Mesothelial cell of epicardium (in vitro differentiated cells): ENCODE measurements at regions not wholly inside any gene's neighbourhood (a gene's known extent, or its start where the extent isn't known, plus 50 kb on each side); places are given as distances from the start of the nearest gene placed in this dataset.

Experiments used
- DNase-seq, 2 experiments: peaks; one replicate each; pipeline ENCODE4 v3.0.0; 2021; ENCODE audit warnings: low spot score in 2 of 2; ENCODE audit not compliant: unreplicated experiment in 2 of 2
- H3K27ac Mint-ChIP-seq: 2 replicates; pipeline ENCODE4 v1.8.0; 2021; ENCODE audit warnings: mixed read lengths
- H3K27me3 Mint-ChIP-seq: 2 replicates; pipeline ENCODE4 v1.8.0; 2021; ENCODE audit warnings: low read depth, mixed read lengths
- H3K36me3 Mint-ChIP-seq: 2 replicates; pipeline ENCODE4 v1.8.0; 2021; ENCODE audit warnings: mixed read lengths
- H3K4me1 Mint-ChIP-seq: 2 replicates; pipeline ENCODE4 v1.8.0; 2021; ENCODE audit warnings: mixed read lengths
- H3K4me3 Mint-ChIP-seq: 2 replicates; pipeline ENCODE4 v1.8.0; 2021; ENCODE audit warnings: mild to moderate bottlenecking, moderate library complexity, mixed read lengths
- H3K9me3 Mint-ChIP-seq: 2 replicates; pipeline ENCODE4 v1.8.0; 2021; ENCODE audit warnings: mixed read lengths
- TF ChIP-seq, protein P1 (sequence below): fragments of 200-600 bp; sonication (generic); IDR thresholded peaks from one replicate; pipeline ENCODE4 v1.5.0; 2021; ENCODE audit warnings: antibody characterized with exemption; ENCODE audit not compliant: unreplicated experiment

DNA sequence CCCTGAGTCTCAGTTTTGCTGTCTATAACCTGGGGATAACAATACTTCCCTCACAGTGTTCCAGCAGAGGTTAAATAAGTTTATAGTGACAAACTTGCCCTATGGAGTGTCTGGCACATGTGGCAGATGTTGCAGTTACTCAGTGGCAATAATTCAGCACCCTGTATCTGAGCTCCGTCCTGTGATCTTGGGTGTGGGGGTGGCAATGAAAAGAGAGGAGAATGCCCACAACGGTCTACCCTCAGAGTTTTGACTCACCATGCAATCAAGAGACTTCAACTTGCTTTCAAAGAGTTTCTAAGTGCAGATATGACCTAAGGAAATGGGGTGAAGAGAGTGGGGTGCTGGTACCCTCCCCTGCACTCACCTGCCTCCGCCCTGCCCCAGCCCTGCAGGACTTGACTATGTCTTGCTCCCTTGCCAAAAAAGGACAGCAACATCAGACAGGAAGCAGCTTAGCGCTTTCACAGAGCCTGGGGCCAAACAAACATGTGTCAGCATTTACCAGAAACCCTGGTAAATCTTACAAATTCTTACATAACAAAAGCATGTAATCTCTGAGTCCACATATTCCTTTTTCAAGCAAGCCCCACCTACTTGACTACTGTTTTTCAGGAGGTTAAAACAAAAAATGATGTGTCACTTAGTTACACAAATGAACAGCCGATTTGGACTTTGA is 185.1 kb upstream of the CAMK1G start:
- TF ChIP-seq, protein P1, sequence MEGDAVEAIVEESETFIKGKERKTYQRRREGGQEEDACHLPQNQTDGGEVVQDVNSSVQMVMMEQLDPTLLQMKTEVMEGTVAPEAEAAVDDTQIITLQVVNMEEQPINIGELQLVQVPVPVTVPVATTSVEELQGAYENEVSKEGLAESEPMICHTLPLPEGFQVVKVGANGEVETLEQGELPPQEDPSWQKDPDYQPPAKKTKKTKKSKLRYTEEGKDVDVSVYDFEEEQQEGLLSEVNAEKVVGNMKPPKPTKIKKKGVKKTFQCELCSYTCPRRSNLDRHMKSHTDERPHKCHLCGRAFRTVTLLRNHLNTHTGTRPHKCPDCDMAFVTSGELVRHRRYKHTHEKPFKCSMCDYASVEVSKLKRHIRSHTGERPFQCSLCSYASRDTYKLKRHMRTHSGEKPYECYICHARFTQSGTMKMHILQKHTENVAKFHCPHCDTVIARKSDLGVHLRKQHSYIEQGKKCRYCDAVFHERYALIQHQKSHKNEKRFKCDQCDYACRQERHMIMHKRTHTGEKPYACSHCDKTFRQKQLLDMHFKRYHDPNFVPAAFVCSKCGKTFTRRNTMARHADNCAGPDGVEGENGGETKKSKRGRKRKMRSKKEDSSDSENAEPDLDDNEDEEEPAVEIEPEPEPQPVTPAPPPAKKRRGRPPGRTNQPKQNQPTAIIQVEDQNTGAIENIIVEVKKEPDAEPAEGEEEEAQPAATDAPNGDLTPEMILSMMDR, result no peak
- peaks cover 40% of the 10 kb centered on the region for H3K4me1 Mint-ChIP-seq
- DNase-seq, result peak in 1 of 2 experiments; percentile 43
- no peak overlapping the region for H3K4me3 Mint-ChIP-seq
- H3K36me3 Mint-ChIP-seq, result no peaks in the 10 kb centered on the region
- H3K9me3 Mint-ChIP-seq, result no peaks in the 10 kb centered on the region
- H3K27ac Mint-ChIP-seq, result peak overlapping the region; percentile 74
- H3K27me3 Mint-ChIP-seq, result no peaks in the 10 kb centered on the region

DNA sequence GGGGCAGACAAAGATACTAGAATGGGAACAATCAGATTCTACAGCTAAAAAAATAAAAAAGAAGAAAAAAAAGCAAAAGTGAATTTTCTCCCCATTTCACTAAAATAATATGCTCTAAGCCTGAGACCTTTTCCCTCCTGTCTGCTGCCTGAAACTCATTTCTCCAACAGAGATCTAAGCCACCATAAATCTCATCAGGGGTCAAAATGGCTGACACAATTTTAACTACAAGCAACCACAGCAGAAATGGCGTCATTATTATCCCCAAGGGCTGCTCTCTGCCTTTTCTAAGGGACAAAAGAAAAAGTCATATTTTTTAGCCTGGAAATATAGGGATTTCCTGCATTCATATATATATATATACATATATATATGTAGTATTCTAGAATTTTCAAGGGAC is 183.7 kb upstream of the CAMK1G start:
- peaks cover 43% of the 10 kb centered on the region for H3K4me1 Mint-ChIP-seq
- no peak overlapping the region for H3K4me3 Mint-ChIP-seq

DNA sequence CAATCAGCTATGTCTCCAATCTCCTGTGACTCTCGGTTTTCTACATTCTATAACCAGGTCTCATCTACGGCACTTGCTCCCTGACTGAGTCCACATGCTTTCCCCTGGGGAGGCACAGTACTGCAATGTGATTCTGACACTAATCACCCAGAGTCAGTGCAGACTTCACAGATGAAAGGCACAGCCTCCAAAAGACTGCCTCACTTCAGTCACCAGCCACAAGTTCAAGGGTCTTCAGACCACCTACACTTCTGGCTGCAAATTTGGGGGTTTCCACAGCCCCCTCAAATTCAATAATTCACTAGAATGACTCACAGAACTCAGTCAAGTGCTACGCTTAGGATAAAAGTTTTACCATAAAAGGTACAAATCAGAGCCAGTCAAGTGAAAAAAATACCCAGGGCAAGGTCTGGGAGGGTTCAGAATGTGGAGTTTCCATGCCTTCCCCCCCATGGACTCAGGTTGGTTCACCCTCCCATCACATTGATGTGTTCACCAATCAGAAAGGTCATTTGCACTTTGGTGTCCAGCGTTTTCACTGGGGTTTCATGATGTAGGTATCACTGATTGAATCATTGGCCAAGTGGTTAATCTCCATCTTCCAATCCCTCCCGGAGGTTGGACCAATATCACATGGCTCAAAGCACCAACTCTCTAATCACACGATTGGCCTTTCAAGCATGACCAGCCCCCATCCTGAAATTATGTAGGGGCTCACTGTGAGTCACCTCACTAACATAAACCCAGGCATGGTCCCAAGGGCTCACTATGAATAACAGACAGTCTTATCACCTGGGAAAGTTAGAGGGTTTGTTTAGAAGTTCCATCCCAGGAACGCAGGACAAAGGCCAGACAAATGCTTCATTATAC is 182.9 kb upstream of the CAMK1G start:
- DNase-seq, result no peak
- TF ChIP-seq, protein P1, result no peak
- no peaks in the 10 kb centered on the region for H3K27me3 Mint-ChIP-seq
- peaks cover 43% of the 10 kb centered on the region for H3K4me1 Mint-ChIP-seq
- no peak overlapping the region for H3K27ac Mint-ChIP-seq
- no peaks in the 10 kb centered on the region for H3K9me3 Mint-ChIP-seq
- no peaks in the 10 kb centered on the region for H3K36me3 Mint-ChIP-seq
- no peak overlapping the region for H3K4me3 Mint-ChIP-seq

More for the DNA sequence above, 183.7 kb upstream of the CAMK1G start:
- no peaks in the 10 kb centered on the region for H3K36me3 Mint-ChIP-seq
- TF ChIP-seq, protein P1, result no peak
- H3K27me3 Mint-ChIP-seq, result no peaks in the 10 kb centered on the region
- no peaks in the 10 kb centered on the region for H3K9me3 Mint-ChIP-seq
- no peak for DNase-seq
- peak overlapping the region; percentile 16 for H3K27ac Mint-ChIP-seq

DNA sequence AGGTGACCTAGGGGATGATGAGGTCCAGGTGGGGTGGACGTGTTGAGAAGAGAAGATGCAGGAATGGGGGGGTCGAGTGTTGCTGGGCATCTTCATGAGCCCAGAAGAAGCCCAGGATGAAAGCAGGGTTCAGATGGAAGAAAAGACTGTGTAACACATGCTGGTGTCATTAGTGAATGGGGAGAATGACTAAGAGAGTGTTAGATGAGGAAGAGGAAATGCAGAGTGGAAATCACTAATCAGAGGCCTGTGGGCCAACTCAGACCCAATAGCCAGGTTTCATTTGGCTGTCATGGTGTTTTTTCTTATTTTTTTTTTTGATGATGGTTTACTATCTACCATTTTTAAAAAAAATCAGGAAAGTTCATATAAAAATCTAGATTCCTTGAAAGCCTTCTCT is 180.8 kb upstream of the CAMK1G start:
- no peaks in the 10 kb centered on the region for H3K9me3 Mint-ChIP-seq
- H3K4me3 Mint-ChIP-seq, result no peak overlapping the region
- no peaks in the 10 kb centered on the region for H3K27me3 Mint-ChIP-seq
- TF ChIP-seq, protein P1, result no peak
- H3K4me1 Mint-ChIP-seq, result peaks cover 40% of the 10 kb centered on the region
- no peaks in the 10 kb centered on the region for H3K36me3 Mint-ChIP-seq
- H3K27ac Mint-ChIP-seq, result no peak overlapping the region
- no peak for DNase-seq

DNA sequence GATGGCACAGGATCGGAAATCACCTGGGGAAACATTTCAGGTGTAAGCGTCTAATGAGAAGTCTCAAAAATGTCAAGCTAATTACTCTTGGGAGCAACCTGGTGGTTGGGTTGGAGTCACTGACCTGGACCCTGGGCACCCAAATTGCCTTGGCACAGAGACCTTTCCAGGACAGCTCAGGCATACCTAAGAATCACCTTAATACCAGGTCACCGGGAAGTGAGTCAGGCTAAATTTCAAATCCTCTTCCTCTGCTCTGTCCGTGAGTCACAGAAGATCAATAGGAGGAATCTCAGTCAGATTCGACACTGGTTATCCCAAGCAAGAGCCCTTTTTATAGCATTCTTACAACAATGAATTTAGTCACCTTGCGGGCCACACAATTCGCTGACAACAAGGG is 179.6 kb upstream of the CAMK1G start:
- TF ChIP-seq, protein P1, result no peak
- no peaks in the 10 kb centered on the region for H3K27me3 Mint-ChIP-seq

More for the DNA sequence above, 179.6 kb upstream of the CAMK1G start:
- H3K4me1 Mint-ChIP-seq, result peaks cover 28% of the 10 kb centered on the region
- no peak overlapping the region for H3K4me3 Mint-ChIP-seq
- no peak overlapping the region for H3K27ac Mint-ChIP-seq
- no peak for DNase-seq
- H3K9me3 Mint-ChIP-seq, result no peaks in the 10 kb centered on the region
- no peaks in the 10 kb centered on the region for H3K36me3 Mint-ChIP-seq
